ENCODE measurements at regions not wholly inside any gene's neighbourhood (a gene's known extent, or its start where the extent isn't known, plus 50 kb on each side); places are given as distances from the start of the nearest gene placed in this dataset.

DNA sequence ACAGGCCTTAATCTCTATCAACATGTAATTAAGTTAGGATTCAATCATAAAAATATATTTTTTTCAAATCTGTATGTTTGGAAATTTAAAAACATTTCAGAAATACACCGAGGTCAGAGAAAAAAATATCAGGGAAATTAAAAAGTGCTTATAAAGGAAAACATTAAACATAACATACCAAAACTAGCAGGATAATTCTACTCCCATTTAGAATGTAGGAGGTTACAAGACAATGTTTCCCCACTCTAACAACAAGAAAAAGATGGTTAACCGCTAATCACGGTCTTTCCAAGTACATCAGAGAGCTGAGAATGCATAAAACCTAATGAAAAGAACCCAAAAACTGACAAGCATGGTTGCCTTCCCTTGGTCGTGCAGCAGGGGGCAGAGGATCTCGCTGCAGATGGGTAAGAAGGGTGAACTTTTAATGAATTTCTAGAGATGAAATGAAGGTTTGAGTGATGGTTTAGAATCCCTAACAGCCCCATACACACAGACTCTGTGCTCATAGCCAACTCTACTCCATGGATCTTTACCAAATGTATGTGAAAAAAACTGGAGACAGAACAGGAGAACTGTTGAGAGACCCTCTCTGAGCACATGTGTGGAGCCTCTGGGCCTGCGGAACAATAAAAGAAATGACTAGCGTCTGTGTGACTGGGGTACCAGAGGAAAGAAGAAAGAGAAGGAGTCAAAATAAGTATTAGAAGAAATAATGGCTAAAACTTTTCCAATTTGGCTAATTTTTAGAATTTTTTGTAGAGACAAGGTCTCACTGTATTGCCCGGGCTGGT, 51.3 kb upstream of the LSM14A start:
- H3K27me3 Mint-ChIP-seq (ENCODE audit: low read depth): no peaks in the 10 kb centered on the region; the same call in 1 of the 2 replicates
- H3K4me1 Mint-ChIP-seq: peaks cover 0 to 14% of the 10 kb centered on the region in 2 experiments; a peak in 2 of 4 replicates
- H4K8ac ChIP-seq (replicated peaks; ENCODE audit: insufficient read length, low read depth, low read length): no peak overlapping the region
- H3K9ac ChIP-seq (ENCODE audit: extremely low read depth, insufficient read length, low read length): no peak overlapping the region
- no peak overlapping the region for H2BK20ac ChIP-seq (ENCODE audit: low read depth, low read length, poor library complexity, severe bottlenecking)
- no peaks in the 10 kb centered on the region for H3K23me2 ChIP-seq (ENCODE audit: insufficient read length, low read depth, low read length, poor library complexity, severe bottlenecking)
- H3K27ac ChIP-seq (ENCODE audit: insufficient read length, low read depth, low read length): no peak overlapping the region
- peak; percentile 83 for TF ChIP-seq CTCF (conservative IDR thresholded peaks at IDR 0.05)
- H4K5ac ChIP-seq (ENCODE audit: insufficient read length, low read depth, low read length): no peak overlapping the region
- H2AFZ ChIP-seq (ENCODE audit: low read length): no peak overlapping the region
- H3K23ac ChIP-seq (ENCODE audit: insufficient read length, low read depth, low read length): no peak overlapping the region
- no peaks in the 10 kb centered on the region for H3K79me1 ChIP-seq (ENCODE audit: insufficient read depth, low read depth, low read length, poor library complexity, severe bottlenecking)
- H3K27ac Mint-ChIP-seq: no peak overlapping the region
- no CpG with 5 or more reads among the region's 8 CpGs for WGBS (ENCODE audit: extremely low coverage, insufficient read length, low lambda C conversion rate)
- H4K91ac ChIP-seq (ENCODE audit: insufficient read length, low read depth, low read length): no peak overlapping the region
- H3K79me2 ChIP-seq (ENCODE audit: insufficient read depth, low read length): no peaks in the 10 kb centered on the region
- H3K9me3 Mint-ChIP-seq: no peaks in the 10 kb centered on the region; a peak in 1 of 5 replicates
- no peak overlapping the region for H2BK12ac ChIP-seq (ENCODE audit: insufficient read length, low read depth, low read length)
- no peaks in the 10 kb centered on the region for H4K20me1 ChIP-seq (ENCODE audit: control insufficient read depth, insufficient read depth, insufficient read length)
- H3K56ac ChIP-seq (ENCODE audit: insufficient read length, low read depth, low read length): no peak overlapping the region
- no peak overlapping the region for H3K4me2 ChIP-seq (ENCODE audit: insufficient read depth, insufficient read length, low read length)
- no peak overlapping the region for H3K4ac ChIP-seq (ENCODE audit: low read depth, low read length)
- H3K4me3 Mint-ChIP-seq: no peak overlapping the region
- no peak overlapping the region for H2BK5ac ChIP-seq (ENCODE audit: insufficient read length, low read length)
- no peaks in the 10 kb centered on the region for H3K4me1 ChIP-seq (ENCODE audit: insufficient read depth, low read length)
- no peaks in the 10 kb centered on the region for H3K9me3 ChIP-seq (ENCODE audit: control insufficient read depth, low read depth, low read length)
- DNase-seq: peak; percentile 57
- no peak overlapping the region for H3K14ac ChIP-seq (ENCODE audit: insufficient read depth, low read length)
- H2AK5ac ChIP-seq (ENCODE audit: insufficient read length, low read length): no peak overlapping the region
- no peak overlapping the region for H3T11ph ChIP-seq (ENCODE audit: low read length)
- H3K27me3 ChIP-seq (ENCODE audit: insufficient read depth, low read length): no peaks in the 10 kb centered on the region
- H2BK120ac ChIP-seq (ENCODE audit: low read depth, low read length, poor library complexity, severe bottlenecking): no peak overlapping the region
- no peak overlapping the region for H2BK15ac ChIP-seq (ENCODE audit: low read depth, low read length)
- H3K36me3 Mint-ChIP-seq (ENCODE audit: insufficient read depth in 1 of 3, low read depth in 3 of 3): no peaks in the 10 kb centered on the region
- H3K18ac ChIP-seq (ENCODE audit: insufficient read length, low read depth, low read length): no peak overlapping the region

Measured in H9 (cell line).